OCI-LY7 (cell line): ENCODE measurements at regions not wholly inside any gene's neighbourhood (a gene's known extent, or its start where the extent isn't known, plus 50 kb on each side); places are given as distances from the start of the nearest gene placed in this dataset.

Experiments
- CTCF ChIP-seq: fragments of 200-600 bp; sonication (generic); conservative IDR thresholded peaks from 2 replicates; pipeline ENCODE4 v1.5.1; 2014; ENCODE audit warnings: mild to moderate bottlenecking, antibody characterized with exemption, low read length, moderate library complexity, mixed read lengths
- EZH2phosphoT487 ChIP-seq: fragments of 200-600 bp; sonication (generic); IDR thresholded peaks from 2 replicates; pipeline ENCODE4 v1.6.1; 2018; ENCODE audit warnings: low read depth, borderline replicate concordance, mild to moderate bottlenecking, mixed run types, antibody characterized with exemption, low read length, moderate library complexity, mixed read lengths

- TF ChIP-seq CTCF = no peak
- no peak for TF ChIP-seq EZH2phosphoT487
These were observed 114.7 kb upstream of the NGF start for GRCh38 chr1:115452600-115453329.
